ENCODE measurements at regions not wholly inside any gene's neighbourhood (a gene's known extent, or its start where the extent isn't known, plus 50 kb on each side); places are given as distances from the start of the nearest gene placed in this dataset.

DNA sequence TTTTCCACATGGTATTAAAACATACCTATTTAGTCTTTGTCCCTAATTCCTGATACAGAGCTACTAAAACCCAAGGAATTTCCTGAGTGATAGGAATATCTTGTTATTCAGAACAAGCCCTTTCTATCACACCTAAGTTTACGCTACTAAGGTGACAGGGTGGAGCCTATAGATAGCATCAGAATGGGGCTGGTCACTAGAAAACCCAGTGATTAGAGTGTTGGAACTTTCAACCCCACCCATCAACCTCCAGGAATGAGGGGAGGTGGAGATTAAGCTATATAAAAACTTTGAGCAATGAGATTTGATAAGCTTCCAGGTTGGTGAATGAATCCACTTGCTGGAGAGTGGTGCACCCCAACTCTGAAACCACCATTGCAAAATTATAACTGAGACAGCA, 62.1 kb upstream of the RNU6-1 start:
- Histone ChIP-seq H3K4me1 (no peaks in the 10 kb centered on the region), H3K27me3 (no peaks in the 10 kb centered on the region), H3K36me3 (no peaks in the 10 kb centered on the region), H3K9me3 (no peaks in the 10 kb centered on the region), H3K4me3 (no peak overlapping the region), H3K27ac (no peak overlapping the region)
- WGBS: 68% methylated on average over 1 of the region's 1 CpG
- TF ChIP-seq, protein P1, sequence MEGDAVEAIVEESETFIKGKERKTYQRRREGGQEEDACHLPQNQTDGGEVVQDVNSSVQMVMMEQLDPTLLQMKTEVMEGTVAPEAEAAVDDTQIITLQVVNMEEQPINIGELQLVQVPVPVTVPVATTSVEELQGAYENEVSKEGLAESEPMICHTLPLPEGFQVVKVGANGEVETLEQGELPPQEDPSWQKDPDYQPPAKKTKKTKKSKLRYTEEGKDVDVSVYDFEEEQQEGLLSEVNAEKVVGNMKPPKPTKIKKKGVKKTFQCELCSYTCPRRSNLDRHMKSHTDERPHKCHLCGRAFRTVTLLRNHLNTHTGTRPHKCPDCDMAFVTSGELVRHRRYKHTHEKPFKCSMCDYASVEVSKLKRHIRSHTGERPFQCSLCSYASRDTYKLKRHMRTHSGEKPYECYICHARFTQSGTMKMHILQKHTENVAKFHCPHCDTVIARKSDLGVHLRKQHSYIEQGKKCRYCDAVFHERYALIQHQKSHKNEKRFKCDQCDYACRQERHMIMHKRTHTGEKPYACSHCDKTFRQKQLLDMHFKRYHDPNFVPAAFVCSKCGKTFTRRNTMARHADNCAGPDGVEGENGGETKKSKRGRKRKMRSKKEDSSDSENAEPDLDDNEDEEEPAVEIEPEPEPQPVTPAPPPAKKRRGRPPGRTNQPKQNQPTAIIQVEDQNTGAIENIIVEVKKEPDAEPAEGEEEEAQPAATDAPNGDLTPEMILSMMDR (IDR thresholded peaks at IDR 0.05): no peak
- TF ChIP-seq POLR2A (IDR thresholded peaks at IDR 0.05) (no peak), POLR2AphosphoS5 (IDR thresholded peaks at IDR 0.05) (no peak), EP300 (IDR thresholded peaks at IDR 0.05) (no peak)
- DNase-seq (ENCODE audit: low spot score in 2 of 2): no peak

DNA sequence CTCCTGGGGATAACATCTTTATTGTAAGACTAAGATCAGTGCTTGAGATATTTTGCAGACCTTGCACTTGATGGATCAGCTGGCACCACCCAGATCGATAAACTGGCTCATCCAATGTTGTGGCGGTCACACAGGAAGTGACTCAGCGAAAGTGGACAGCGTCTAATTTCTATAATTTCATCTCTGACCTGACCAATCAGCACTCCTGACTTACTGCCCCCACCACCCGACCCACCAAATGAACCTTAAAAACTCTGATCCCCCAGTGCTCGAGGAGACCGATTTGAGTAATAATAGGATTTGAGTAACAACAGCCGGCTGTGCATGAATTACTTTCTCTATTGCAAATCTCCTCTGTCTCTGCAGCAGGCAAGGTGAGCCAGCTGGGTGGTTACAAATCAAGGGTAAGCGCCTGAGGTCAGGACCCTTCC, 62.7 kb upstream of the RNU6-1 start:
- H3K27ac ChIP-seq: no peak overlapping the region

DNA sequence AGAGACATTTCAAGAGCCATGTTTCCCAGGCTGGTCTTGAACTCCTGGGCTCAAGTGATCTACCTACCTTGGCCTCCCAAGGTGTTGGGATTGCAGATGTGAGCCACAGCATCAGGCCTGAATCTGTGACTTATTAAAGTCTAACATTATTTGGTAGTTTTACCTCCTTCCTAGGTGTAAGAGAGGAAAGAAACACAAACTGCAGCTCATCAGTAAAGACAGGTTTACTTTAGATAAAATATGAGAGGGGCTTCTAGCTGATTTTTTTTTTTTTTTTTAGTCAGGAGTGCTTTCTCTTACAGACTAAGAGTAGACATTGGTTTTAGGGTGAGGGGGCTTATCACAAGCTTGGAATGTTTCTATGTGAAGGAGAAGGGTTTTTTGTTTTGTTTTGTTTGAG, 63.9 kb upstream of the RNU6-1 start:
- no peak overlapping the region for H3K4me3 ChIP-seq
- TF ChIP-seq EP300 (IDR thresholded peaks at IDR 0.05) (no peak), POLR2A (IDR thresholded peaks at IDR 0.05) (no peak), POLR2AphosphoS5 (IDR thresholded peaks at IDR 0.05) (no peak)
- TF ChIP-seq, protein P1 (IDR thresholded peaks at IDR 0.05): no peak
- H3K27ac ChIP-seq: no peak overlapping the region
- no peaks in the 10 kb centered on the region for H3K27me3 ChIP-seq
- no peaks in the 10 kb centered on the region for H3K4me1 ChIP-seq
- H3K36me3 ChIP-seq: no peaks in the 10 kb centered on the region
- H3K9me3 ChIP-seq: no peaks in the 10 kb centered on the region
- DNase-seq (ENCODE audit: low spot score in 2 of 2): no peak

More for the DNA sequence above, 62.7 kb upstream of the RNU6-1 start:
- Histone ChIP-seq H3K4me3 (no peak overlapping the region), H3K9me3 (no peaks in the 10 kb centered on the region), H3K27me3 (no peaks in the 10 kb centered on the region), H3K36me3 (no peaks in the 10 kb centered on the region), H3K4me1 (no peaks in the 10 kb centered on the region)
- no peak for DNase-seq (ENCODE audit: low spot score in 2 of 2)
- TF ChIP-seq POLR2A (IDR thresholded peaks at IDR 0.05) (no peak), EP300 (IDR thresholded peaks at IDR 0.05) (no peak), POLR2AphosphoS5 (IDR thresholded peaks at IDR 0.05) (no peak)
- TF ChIP-seq, protein P1 (IDR thresholded peaks at IDR 0.05): no peak
- WGBS: 88% methylated on average over 9 of the region's 9 CpGs

DNA sequence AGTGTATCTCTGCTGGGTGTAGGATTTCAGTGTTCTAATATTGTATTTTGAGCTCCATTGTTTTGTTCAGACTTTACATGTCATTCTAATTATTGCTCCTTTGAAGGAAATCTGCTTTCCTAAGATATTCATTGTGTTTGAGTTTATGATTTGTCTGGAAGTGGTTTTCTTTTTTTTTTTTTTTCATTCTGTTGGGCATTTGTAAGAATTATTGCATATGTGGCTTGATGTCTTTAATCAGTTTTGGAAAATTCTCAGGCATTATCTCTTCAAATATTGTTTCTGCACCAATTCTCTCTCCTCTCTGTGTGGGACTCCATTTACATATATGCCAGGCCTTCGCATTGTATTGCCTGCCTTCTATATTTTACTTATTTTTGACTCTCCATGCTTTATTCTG, 65.8 kb upstream of the RNU6-1 start:
- H3K4me3 ChIP-seq: no peak overlapping the region
- H3K9me3 ChIP-seq: no peaks in the 10 kb centered on the region
- H3K27ac ChIP-seq: no peak overlapping the region
- H3K36me3 ChIP-seq: no peaks in the 10 kb centered on the region
- no peak for DNase-seq (ENCODE audit: low spot score in 2 of 2)
- no peaks in the 10 kb centered on the region for H3K27me3 ChIP-seq
- 96% methylated on average over 1 of the region's 1 CpG for WGBS
- H3K4me1 ChIP-seq: no peaks in the 10 kb centered on the region
- TF ChIP-seq POLR2AphosphoS5 (IDR thresholded peaks at IDR 0.05): no peak
- TF ChIP-seq POLR2A (IDR thresholded peaks at IDR 0.05): no peak
- TF ChIP-seq, protein P1 (IDR thresholded peaks at IDR 0.05): no peak
- no peak for TF ChIP-seq EP300 (IDR thresholded peaks at IDR 0.05)

DNA sequence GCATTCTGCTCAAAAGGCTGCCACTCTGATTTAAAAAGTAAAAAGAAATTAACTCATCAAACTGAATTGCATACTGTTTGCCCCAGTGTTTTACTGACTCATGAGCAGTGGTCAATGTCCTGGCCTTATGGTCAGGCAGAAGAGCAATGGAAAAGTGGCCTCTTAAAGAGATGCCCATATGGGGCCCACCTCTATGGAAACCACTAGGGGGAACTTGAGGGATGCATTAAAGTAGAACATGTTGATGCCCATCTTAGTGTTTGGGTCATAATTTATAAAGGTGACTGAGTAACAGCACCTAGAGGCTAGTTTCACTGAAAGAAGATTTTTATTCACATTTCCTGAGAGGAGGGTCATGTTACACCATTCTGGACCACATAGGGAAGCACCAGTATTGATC, 66.5 kb upstream of the RNU6-1 start:
- Histone ChIP-seq H3K27me3 (no peaks in the 10 kb centered on the region), H3K4me3 (no peak overlapping the region), H3K36me3 (no peaks in the 10 kb centered on the region), H3K27ac (no peak overlapping the region), H3K4me1 (no peaks in the 10 kb centered on the region), H3K9me3 (no peaks in the 10 kb centered on the region)
- no peak for DNase-seq (ENCODE audit: low spot score in 2 of 2)
- no peak for TF ChIP-seq POLR2A (IDR thresholded peaks at IDR 0.05)
- TF ChIP-seq, protein P1 (IDR thresholded peaks at IDR 0.05): no peak
- TF ChIP-seq EP300 (IDR thresholded peaks at IDR 0.05): no peak
- TF ChIP-seq POLR2AphosphoS5 (IDR thresholded peaks at IDR 0.05): no peak
